Sigmoid colon (tissue), 6 donors: ENCODE measurements at regions not wholly inside any gene's neighbourhood (a gene's known extent, or its start where the extent isn't known, plus 50 kb on each side); places are given as distances from the start of the nearest gene placed in this dataset.

ENCODE experiments used
- DNase-seq: peaks from one replicate; pipeline ENCODE4 v3.0.0-alpha.2; 2019
- H3K27ac ChIP-seq, 4 donors: fragments of 200-600 bp; sonication (generic); one replicate each; pipeline ENCODE4 v1.5.1; 2016 to 2019; ENCODE audit warnings: mild to moderate bottlenecking in 1 of 4
- H3K27me3 ChIP-seq, 3 donors: fragments of 200-600 bp; sonication (generic); one replicate each; pipeline ENCODE4 v1.5.1; 2019; ENCODE audit warnings: mild to moderate bottlenecking in 1 of 3
- H3K36me3 ChIP-seq, 4 donors: fragments of 200-600 bp; sonication (generic); one replicate each; pipeline ENCODE4 v1.5.1; 2016 to 2019
- H3K4me1 ChIP-seq, 4 donors: fragments of 200-600 bp; sonication (generic); one replicate each; pipeline ENCODE4 v1.5.1; 2017 to 2019
- H3K4me3 ChIP-seq, 4 donors: fragments of 200-600 bp; sonication (generic); one replicate each; pipeline ENCODE4 v1.5.1; 2017 to 2019; ENCODE audit warnings: mild to moderate bottlenecking in 2 of 4, moderate library complexity in 1 of 4
- H3K9me3 ChIP-seq, 4 donors: fragments of 200-600 bp in 3 of 4; sonication (generic) in 3 of 4; one replicate each; pipeline versions ENCODE4 v1.5.1 to v1.6.1; 2013 to 2019
- EP300 ChIP-seq, 4 donors: sonication (generic); formaldehyde crosslinking; IDR thresholded peaks; one replicate each; pipeline ENCODE4 v1.6.1; 2017; ENCODE audit warnings: antibody characterized with exemption in 4 of 4
- POLR2A ChIP-seq, 2 donors: fragments of 450-650 bp; IDR thresholded peaks; one replicate each; pipeline ENCODE4 v1.6.1; 2016; ENCODE audit warnings: antibody characterized with exemption in 2 of 2, mild to moderate bottlenecking in 2 of 2, moderate library complexity in 2 of 2
- POLR2AphosphoS5 ChIP-seq, 4 donors: sonication (generic); formaldehyde crosslinking; IDR thresholded peaks; one replicate each; pipeline ENCODE4 v1.6.1; 2017; ENCODE audit warnings: antibody characterized with exemption in 4 of 4
- WGBS, 2 donors: extraction: QIAGEN DNeasy Blood & Tissue Kit; methylation state at CpG; one replicate each; pipeline ENCODE4 v1.1.7; 2013; 5-methylcytosine and 5-hydroxymethylcytosine counted together
- intact Hi-C: fragments of 100-400 bp; cut with DNase I; formaldehyde crosslinking; loops from one replicate; pipeline ENCODE4 v1.15.1; 2023
- TF ChIP-seq, protein P1 (sequence below), 4 experiments: fragments of 450-650 bp in 3 of 4; fragments of 200-600 bp in 1 of 4; IDR thresholded peaks; one replicate each; pipeline ENCODE4 v1.5.1; 2016 to 2019; ENCODE audit warnings: antibody characterized with exemption in 4 of 4, mild to moderate bottlenecking in 3 of 4, moderate library complexity in 2 of 4
- donor health status: healthy with polysubstance abuse.
- donor health status: healthy.

- intact Hi-C loops: no loop called here
- WGBS, 2 donors: 13 to 69% methylated on average over 3 of the region's 3 CpGs
- no peak for DNase-seq
- Histone ChIP-seq H3K36me3 (peaks cover 0 to 10% (median 5%) of the 10 kb centered on the region in 4 donors), H3K4me1 (peaks cover 0 to 14% (median 5%) of the 10 kb centered on the region in 4 donors), H3K27me3 (no peaks in the 10 kb centered on the region), H3K4me3 (no peak overlapping the region), H3K27ac (peak overlapping the region; percentile 31 to 50 (median 40)), H3K9me3 (no peaks in the 10 kb centered on the region)
- TF ChIP-seq, protein P1, sequence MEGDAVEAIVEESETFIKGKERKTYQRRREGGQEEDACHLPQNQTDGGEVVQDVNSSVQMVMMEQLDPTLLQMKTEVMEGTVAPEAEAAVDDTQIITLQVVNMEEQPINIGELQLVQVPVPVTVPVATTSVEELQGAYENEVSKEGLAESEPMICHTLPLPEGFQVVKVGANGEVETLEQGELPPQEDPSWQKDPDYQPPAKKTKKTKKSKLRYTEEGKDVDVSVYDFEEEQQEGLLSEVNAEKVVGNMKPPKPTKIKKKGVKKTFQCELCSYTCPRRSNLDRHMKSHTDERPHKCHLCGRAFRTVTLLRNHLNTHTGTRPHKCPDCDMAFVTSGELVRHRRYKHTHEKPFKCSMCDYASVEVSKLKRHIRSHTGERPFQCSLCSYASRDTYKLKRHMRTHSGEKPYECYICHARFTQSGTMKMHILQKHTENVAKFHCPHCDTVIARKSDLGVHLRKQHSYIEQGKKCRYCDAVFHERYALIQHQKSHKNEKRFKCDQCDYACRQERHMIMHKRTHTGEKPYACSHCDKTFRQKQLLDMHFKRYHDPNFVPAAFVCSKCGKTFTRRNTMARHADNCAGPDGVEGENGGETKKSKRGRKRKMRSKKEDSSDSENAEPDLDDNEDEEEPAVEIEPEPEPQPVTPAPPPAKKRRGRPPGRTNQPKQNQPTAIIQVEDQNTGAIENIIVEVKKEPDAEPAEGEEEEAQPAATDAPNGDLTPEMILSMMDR (IDR thresholded peaks at IDR 0.05): no peak
- no peak for TF ChIP-seq EP300 (IDR thresholded peaks at IDR 0.05)
- TF ChIP-seq POLR2AphosphoS5 (IDR thresholded peaks at IDR 0.05): no peak
- TF ChIP-seq POLR2A (IDR thresholded peaks at IDR 0.05): no peak
Observed at GRCh38 chr6:25122622-25123237, 156.4 kb upstream of the CARMIL1 start.

DNA sequence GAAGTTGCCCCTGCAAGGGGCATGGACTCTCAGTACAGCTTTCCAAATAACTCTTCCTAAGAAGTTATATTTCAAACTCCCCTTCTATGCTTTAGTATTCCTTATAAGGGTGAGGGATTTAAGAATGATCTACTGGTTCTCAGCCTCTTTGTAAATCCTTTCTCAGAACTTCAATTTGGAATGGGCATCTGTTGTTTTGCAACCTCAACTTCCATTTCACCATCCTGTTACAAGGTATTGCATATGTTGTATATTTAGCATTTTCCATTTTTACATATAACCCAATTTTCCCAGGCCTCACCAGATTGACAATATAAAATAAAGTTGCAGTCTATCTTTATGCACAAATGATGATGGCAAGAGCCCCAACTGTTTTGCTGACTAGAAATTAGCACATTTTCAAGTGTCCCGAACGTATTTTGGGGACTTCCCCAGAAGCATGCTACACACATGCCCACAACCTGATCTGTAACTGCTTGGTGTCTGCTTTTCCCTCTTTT lies 154.9 kb upstream of the CARMIL1 start:
- no peak for DNase-seq
- Histone ChIP-seq H3K36me3 (peaks cover 0 to 10% (median 5%) of the 10 kb centered on the region in 4 donors), H3K4me3 (no peak overlapping the region), H3K9me3 (no peaks in the 10 kb centered on the region), H3K4me1 (peaks cover 0 to 14% (median 5%) of the 10 kb centered on the region in 4 donors), H3K27ac (no peak overlapping the region), H3K27me3 (no peaks in the 10 kb centered on the region)
- WGBS, 2 donors: 72 to 89% methylated on average over 2 of the region's 2 CpGs
- intact Hi-C loops: no loop called here
- TF ChIP-seq POLR2A (IDR thresholded peaks at IDR 0.05) (no peak), POLR2AphosphoS5 (IDR thresholded peaks at IDR 0.05) (no peak), EP300 (IDR thresholded peaks at IDR 0.05) (no peak)
- TF ChIP-seq, protein P1 (IDR thresholded peaks at IDR 0.05): no peak

DNA sequence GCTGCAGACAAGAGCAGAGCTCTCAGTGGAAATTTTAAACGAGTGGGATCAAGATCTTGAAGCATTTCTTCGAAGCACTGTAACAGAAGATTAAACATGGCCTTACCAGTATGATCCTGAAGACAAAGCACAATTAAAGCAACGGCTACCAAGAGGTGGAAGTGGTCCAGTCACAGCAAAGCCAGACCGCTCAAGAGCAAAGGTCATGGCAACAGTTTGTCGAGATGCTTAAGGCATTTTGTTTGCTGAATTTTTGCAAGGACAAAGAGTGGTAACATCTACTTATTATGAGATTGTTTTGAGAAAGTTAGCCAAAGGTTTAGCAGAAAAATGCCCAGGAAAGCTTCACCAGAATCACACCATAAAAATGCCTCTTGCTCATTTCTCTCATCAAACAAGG lies 153.4 kb upstream of the CARMIL1 start:
- DNase-seq: no peak
- Histone ChIP-seq H3K27me3 (no peaks in the 10 kb centered on the region), H3K4me3 (no peak overlapping the region), H3K36me3 (peaks cover 0 to 10% (median 5%) of the 10 kb centered on the region in 4 donors), H3K27ac (no peak overlapping the region), H3K4me1 (peaks cover 0 to 19% (median 11%) of the 10 kb centered on the region in 4 donors), H3K9me3 (no peaks in the 10 kb centered on the region)
- 90 to 93% methylated on average over 5 of the region's 5 CpGs for WGBS, 2 donors
- intact Hi-C loops: no loop called here
- TF ChIP-seq, protein P1 (IDR thresholded peaks at IDR 0.05): no peak
- no peak for TF ChIP-seq EP300 (IDR thresholded peaks at IDR 0.05)
- no peak for TF ChIP-seq POLR2A (IDR thresholded peaks at IDR 0.05)
- no peak for TF ChIP-seq POLR2AphosphoS5 (IDR thresholded peaks at IDR 0.05)

GRCh38 chr6:25127076-25127837 lies 151.9 kb upstream of the CARMIL1 start:
- H3K36me3 ChIP-seq: peaks cover 0 to 10% (median 5%) of the 10 kb centered on the region in 4 donors
- H3K4me1 ChIP-seq: peaks cover 0 to 25% (median 18%) of the 10 kb centered on the region in 4 donors
- WGBS, 2 donors: 82 to 91% methylated on average over 5 of the region's 5 CpGs
- no peaks in the 10 kb centered on the region for H3K27me3 ChIP-seq
- no peak for DNase-seq
- H3K4me3 ChIP-seq: no peak overlapping the region
- TF ChIP-seq EP300 (IDR thresholded peaks at IDR 0.05) (no peak), POLR2AphosphoS5 (IDR thresholded peaks at IDR 0.05) (no peak), POLR2A (IDR thresholded peaks at IDR 0.05) (no peak)
- TF ChIP-seq, protein P1 (IDR thresholded peaks at IDR 0.05): no peak
- no peak overlapping the region for H3K27ac ChIP-seq
- intact Hi-C loops: no loop called here
- no peaks in the 10 kb centered on the region for H3K9me3 ChIP-seq
